ENCODE measurements at regions not wholly inside any gene's neighbourhood (a gene's known extent, or its start where the extent isn't known, plus 50 kb on each side); places are given as distances from the start of the nearest gene placed in this dataset.

- TF ChIP-seq, protein P1, sequence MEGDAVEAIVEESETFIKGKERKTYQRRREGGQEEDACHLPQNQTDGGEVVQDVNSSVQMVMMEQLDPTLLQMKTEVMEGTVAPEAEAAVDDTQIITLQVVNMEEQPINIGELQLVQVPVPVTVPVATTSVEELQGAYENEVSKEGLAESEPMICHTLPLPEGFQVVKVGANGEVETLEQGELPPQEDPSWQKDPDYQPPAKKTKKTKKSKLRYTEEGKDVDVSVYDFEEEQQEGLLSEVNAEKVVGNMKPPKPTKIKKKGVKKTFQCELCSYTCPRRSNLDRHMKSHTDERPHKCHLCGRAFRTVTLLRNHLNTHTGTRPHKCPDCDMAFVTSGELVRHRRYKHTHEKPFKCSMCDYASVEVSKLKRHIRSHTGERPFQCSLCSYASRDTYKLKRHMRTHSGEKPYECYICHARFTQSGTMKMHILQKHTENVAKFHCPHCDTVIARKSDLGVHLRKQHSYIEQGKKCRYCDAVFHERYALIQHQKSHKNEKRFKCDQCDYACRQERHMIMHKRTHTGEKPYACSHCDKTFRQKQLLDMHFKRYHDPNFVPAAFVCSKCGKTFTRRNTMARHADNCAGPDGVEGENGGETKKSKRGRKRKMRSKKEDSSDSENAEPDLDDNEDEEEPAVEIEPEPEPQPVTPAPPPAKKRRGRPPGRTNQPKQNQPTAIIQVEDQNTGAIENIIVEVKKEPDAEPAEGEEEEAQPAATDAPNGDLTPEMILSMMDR (conservative IDR thresholded peaks at IDR 0.05 in 1 of 2, IDR thresholded peaks at IDR 0.05 in 1 of 2; ENCODE audit: low read depth in 1 of 2, low read length in 2 of 2): no peak
- no peak for TF ChIP-seq EZH2 (IDR thresholded peaks at IDR 0.05; ENCODE audit: low read length, missing control alignments)
These were observed 292.4 kb downstream of the NUAK1 start for GRCh38 chr12:105846331-105846730.

Data from fibroblast of lung (primary cell).